ENCODE measurements at regions not wholly inside any gene's neighbourhood (a gene's known extent, or its start where the extent isn't known, plus 50 kb on each side); places are given as distances from the start of the nearest gene placed in this dataset.
"Not testable (repeated sequence)": the region's sequence is repeated elsewhere in the genome, so short reads cannot be mapped to it uniquely, and the experiment has no call there.

DNA sequence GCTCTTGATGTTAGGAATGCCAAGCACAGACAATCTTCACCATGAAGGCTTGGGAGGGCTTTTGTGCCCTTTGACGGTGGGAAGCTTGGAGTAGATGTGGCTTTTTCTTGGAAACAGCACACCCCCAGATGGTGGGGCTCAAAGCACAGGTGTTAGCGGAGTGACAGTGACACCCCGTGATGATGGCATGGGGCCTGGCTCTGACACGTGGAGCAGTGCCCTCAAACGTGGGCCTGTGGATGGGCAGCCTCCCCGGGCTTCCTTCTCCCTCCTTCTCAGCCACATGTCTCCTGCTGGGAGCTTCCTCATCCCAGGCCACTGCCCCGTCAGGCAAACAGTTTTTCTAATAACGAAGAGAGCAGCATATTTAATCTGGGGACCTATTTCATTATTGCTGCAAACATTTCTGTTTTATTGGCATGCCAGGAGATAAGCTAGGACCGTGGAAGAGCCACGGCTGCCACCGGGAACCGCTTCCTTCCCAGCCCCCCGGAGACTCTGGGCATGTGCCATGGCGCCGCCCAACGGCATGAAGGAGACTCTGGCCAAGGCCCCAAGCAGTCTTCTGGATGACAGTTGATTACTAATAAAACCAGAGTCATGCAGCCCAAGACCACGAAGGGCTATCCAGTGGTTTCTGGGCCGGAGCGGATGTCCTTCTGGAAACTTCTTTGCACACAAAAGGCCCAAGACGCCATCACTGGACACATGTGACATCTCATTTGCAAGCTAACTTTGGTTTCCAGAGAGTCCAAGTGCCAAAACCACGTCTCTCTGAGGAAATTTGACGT, 280.3 kb upstream of the FOXF1 start:
- H3K27ac ChIP-seq = no peak overlapping the region
- ChIA-PET CTCF (no interaction called here), POLR2A (ENCODE audit: low non-redundant PET) (no interaction called here)
- TF ChIP-seq, protein P1, sequence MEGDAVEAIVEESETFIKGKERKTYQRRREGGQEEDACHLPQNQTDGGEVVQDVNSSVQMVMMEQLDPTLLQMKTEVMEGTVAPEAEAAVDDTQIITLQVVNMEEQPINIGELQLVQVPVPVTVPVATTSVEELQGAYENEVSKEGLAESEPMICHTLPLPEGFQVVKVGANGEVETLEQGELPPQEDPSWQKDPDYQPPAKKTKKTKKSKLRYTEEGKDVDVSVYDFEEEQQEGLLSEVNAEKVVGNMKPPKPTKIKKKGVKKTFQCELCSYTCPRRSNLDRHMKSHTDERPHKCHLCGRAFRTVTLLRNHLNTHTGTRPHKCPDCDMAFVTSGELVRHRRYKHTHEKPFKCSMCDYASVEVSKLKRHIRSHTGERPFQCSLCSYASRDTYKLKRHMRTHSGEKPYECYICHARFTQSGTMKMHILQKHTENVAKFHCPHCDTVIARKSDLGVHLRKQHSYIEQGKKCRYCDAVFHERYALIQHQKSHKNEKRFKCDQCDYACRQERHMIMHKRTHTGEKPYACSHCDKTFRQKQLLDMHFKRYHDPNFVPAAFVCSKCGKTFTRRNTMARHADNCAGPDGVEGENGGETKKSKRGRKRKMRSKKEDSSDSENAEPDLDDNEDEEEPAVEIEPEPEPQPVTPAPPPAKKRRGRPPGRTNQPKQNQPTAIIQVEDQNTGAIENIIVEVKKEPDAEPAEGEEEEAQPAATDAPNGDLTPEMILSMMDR (conservative IDR thresholded peaks at IDR 0.05; ENCODE audit: low read depth) = no peak
- DNase-seq (ENCODE audit: low spot score) = no peak

DNA sequence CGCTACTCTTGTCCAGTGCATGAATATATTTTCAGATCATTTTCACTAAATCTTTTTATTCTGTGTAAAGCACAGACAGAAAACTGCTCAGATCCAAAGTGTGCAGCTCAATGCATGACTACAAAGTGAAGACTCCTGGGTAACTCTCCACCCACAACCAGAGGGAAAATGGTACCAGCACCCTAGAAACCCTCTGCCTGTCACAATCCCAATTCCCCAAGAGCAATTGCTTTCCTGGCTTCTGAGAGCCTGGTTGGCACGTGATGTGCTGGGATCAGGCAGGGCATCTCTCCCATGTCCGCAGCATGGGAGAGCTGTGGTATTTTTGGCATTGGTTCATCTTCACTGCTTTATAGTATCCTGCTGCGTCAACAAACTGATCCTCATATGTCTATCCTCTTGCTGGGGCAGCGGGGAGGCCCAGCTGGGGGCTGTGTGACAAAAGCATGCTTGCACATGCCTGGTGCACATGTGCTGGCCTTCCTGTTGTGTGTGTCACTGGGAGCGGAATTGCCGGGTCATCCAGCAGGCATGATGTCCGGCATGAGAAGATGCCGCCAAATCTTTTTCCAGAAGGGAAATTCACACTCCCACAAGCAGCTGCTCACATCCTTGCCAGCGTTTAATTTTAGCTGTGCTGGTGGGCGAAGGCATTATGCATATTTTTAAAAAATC, 278.9 kb upstream of the FOXF1 start:
- ChIA-PET POLR2A (ENCODE audit: low non-redundant PET) (no interaction called here), CTCF (interaction anchor here (0.6 kb wide), 1 partner anchor 68 kb away, joined by 3 read pairs; no protein-coding TSS in a partner anchor)
- DNase-seq (ENCODE audit: low spot score) = no peak
- no peak overlapping the region for H3K27ac ChIP-seq
- TF ChIP-seq, protein P1 (conservative IDR thresholded peaks at IDR 0.05; ENCODE audit: low read depth) = no peak

- POLR2A ChIA-PET (ENCODE audit: low non-redundant PET) = no interaction called here
- TF ChIP-seq, protein P1 (conservative IDR thresholded peaks at IDR 0.05; ENCODE audit: low read depth) = no peak
- DNase-seq (ENCODE audit: low spot score) = no peak
- CTCF ChIA-PET = no interaction called here
- H3K27ac ChIP-seq = no peak overlapping the region
Observed at GRCh38 chr16:86231996-86232350, 278.4 kb upstream of the FOXF1 start.

- POLR2A ChIA-PET (ENCODE audit: low non-redundant PET) = no interaction called here
- H3K27ac ChIP-seq = no peak overlapping the region
- no peak for DNase-seq (ENCODE audit: low spot score)
- TF ChIP-seq, protein P1 (conservative IDR thresholded peaks at IDR 0.05; ENCODE audit: low read depth) = no peak
- CTCF ChIA-PET = no interaction called here
Observed at GRCh38 chr16:86232496-86232895, 277.8 kb upstream of the FOXF1 start.

GRCh38 chr16:86233506-86233905, 276.8 kb upstream of the FOXF1 start:
- H3K27ac ChIP-seq; POLR2A ChIA-PET (ENCODE audit: low non-redundant PET); CTCF ChIA-PET; DNase-seq (ENCODE audit: low spot score): not testable (repeated sequence)

GRCh38 chr16:86239381-86239780, 270.9 kb upstream of the FOXF1 start:
- TF ChIP-seq, protein P1 (conservative IDR thresholded peaks at IDR 0.05; ENCODE audit: low read depth) = no peak
- H3K27ac ChIP-seq = no peak overlapping the region
- CTCF ChIA-PET = interaction anchor here (0.6 kb wide), 1 partner anchor 324 kb away, joined by 4 read pairs; no protein-coding TSS in a partner anchor
- DNase-seq (ENCODE audit: low spot score) = no peak
- POLR2A ChIA-PET (ENCODE audit: low non-redundant PET) = no interaction called here
